Middle frontal gyrus (tissue), 1 donor: ENCODE measurements at regions not wholly inside any gene's neighbourhood (a gene's known extent, or its start where the extent isn't known, plus 50 kb on each side); places are given as distances from the start of the nearest gene placed in this dataset.

Source experiments
- DNase-seq: peaks from one replicate; pipeline ENCODE4 v3.0.0-alpha.2; 2015; ENCODE audit warnings: low spot score; ENCODE audit errors: extremely low spot score

- DNase-seq = peak; percentile 14
Measured at GRCh38 chr7:120221666-120222065, 51.3 kb upstream of the KCND2 start.
